Inflammatory macrophage treated with lipopolysaccharide for 1 hour (primary cell): ENCODE measurements at regions not wholly inside any gene's neighbourhood (a gene's known extent, or its start where the extent isn't known, plus 50 kb on each side); places are given as distances from the start of the nearest gene placed in this dataset.
A peak's percentile ranks its signal among the peaks of the same experiment; 100 is the strongest.
"Not testable (repeated sequence)": the region's sequence is repeated elsewhere in the genome, so short reads cannot be mapped to it uniquely, and the experiment has no call there.

Source experiments
- DNase-seq, 2 donors: peaks; one replicate each; pipeline ENCODE4 v3.0.0-alpha.2; 2020 to 2022

GRCh38 chr1:59186656-59187055 is 110.2 kb upstream of the FGGY start:
- DNase-seq, result peak in 1 of 2 donors; percentile 49

DNA sequence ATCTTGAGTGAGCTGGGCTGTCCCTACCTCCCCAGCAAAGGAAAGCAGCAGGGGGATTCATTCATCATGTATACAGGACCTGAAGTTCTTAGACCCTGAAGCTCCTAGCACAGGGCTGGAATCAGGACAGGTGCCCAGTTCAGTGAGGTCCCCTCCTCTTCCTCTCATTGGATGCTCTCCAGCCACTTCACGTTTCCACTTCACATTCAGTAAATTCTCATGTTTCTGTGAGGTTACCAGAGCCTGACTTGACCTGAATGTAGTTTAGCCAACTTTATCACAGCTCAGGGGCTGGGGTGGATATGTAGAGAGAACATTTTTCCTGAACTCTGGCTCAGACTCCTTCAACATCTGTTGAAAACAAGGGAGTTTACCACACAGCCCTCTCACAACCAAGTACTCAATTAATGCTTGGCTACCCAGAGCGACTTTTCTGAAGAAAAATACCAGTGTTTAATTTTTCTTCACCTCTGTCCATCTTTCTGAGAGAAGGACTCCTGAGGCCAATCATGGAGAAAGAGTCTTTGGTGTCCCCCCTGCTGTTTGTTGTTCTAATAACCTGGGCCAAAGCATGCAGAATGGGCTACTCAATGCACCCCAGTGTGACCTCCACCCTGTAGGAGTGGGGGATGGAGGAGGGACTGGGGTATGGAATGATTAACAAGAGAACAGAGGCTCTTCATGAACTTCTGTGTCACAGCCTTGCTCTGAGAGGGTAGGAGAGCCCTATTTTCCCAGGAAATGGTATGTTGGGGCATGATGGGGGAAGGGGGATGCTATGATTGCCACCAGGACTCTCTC is 108.3 kb upstream of the FGGY start:
- no peak for DNase-seq

- no peak for DNase-seq
Observed at GRCh38 chr1:59193443-59194093, 103.3 kb upstream of the FGGY start.

DNA sequence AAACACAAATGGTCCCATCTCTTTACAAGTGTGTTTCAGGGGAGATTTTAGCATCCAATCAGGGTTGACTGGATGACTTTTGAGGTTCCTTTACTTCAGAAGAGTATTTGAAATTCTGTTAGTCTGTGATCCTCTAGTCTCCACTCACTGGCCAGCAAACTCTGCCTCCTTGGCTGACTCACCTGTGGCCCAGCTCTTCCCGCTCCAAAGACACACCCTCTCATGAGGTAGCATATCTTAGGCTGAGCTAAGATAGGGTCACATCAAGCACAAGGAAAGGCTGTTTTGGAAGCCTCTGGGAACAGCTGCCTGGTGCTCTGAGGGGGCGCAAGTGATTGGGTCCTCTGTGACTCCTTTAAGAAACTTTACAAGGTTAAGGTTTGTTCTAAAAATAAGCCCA is 102.3 kb upstream of the FGGY start:
- no peak for DNase-seq

DNA sequence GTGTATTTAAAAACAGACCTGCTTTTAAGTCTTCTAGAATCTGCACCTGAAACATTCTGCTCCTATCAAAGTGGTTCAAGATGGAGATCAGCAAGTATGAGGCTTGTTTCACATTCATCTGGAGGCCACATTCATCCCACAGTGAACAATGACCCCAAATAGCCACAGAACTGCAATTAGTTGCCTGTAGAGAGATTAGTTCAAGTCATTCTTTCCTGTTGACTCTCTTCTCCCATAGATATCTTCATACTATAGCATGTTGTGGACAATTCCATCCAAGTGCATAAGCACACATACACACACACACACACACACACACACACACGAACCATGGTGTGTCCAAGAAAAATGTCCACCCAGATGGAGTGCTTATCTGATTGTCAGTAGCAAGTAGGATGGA is 101.7 kb upstream of the FGGY start:
- DNase-seq, result no peak

DNA sequence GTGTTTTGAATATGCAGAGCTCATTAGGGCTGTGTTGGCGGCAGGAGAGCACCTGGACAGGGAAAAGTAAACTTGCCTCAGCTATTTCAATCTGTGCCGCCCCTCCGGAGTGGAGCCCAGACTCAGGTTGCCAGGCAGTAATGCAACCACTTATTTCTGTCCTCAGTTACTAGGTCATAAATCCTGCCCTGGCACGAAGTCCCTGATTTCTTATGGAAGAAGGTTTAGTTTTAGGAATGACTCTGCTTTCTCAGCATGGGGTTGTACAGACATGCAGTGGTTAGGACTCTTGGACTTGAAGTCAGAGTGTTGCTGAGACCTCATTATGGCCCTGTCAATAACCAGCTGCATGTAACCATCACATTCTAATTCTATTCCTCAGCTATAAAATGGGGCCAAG is 98.3 kb upstream of the FGGY start:
- no peak for DNase-seq

- DNase-seq, result no peak
Observed at GRCh38 chr1:59199147-59199546, 97.7 kb upstream of the FGGY start.

- no peak for DNase-seq
Observed at GRCh38 chr1:59199719-59200376, 97.0 kb upstream of the FGGY start.

DNA sequence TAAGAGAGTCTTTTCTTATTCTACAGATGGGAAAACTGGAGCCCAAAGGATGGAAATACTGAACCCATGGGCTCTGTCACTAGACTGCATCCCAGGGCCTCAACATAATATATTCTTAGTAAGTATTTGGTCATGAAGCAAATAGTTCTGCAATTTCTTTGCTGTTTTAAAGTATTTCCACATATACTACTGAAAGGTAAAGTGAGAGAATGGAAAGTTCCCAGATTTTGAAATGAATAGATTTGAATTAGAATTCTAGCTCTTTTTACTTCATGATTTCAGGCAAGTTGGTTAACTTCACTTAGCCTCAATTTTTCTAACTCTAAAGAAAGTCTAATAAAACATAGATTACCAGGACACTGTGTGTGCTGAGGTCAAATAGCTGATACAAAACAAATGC is 95.6 kb upstream of the FGGY start:
- DNase-seq, result peak; percentile 68 to 81

GRCh38 chr1:59202455-59202854 is 94.4 kb upstream of the FGGY start:
- DNase-seq, result no peak

GRCh38 chr1:59204001-59204400 is 92.9 kb upstream of the FGGY start:
- DNase-seq, result peak; percentile 30 to 65

DNA sequence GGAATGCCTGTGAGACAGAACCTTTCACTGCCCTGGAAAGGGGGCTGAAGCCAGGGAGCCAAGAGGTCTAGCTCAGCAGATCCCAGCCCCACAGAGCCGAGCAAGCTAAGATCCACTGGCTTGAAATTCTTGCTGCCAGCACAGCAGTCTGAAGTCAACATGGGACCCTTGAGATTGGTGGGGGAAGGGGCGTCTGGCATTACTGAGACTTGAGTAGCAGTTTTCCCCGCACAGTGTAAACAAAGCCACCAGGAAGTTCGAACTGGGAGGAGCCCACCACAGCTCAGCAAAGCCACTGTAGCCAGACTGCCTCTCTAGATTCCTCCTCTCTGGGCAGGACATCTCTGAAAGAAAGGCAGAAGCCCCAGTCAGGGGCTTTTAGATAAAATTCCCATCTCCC is 90.3 kb upstream of the FGGY start:
- DNase-seq, result not testable (repeated sequence)

- not testable (repeated sequence) for DNase-seq
Observed at GRCh38 chr1:59210430-59210829, 86.5 kb upstream of the FGGY start.

DNA sequence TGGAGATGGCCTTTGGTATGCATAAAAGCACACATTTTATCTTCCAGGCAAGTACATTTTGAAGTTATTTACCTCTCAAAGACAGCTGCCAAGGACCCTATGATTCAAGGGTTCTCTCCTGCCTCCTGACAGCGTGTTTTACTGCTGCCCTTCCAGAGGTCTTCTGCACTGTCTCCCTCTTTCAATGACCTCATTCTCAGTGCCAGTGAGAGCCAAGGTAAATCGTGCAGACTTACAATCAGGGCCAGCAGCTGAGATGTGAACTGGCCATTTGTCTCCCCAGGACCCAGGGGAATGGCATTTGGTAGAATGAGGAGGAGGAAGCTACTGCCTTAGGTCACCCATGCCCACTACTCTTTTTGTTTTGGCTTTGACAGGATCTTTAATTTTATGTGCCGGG is 84.2 kb upstream of the FGGY start:
- DNase-seq, result no peak

DNA sequence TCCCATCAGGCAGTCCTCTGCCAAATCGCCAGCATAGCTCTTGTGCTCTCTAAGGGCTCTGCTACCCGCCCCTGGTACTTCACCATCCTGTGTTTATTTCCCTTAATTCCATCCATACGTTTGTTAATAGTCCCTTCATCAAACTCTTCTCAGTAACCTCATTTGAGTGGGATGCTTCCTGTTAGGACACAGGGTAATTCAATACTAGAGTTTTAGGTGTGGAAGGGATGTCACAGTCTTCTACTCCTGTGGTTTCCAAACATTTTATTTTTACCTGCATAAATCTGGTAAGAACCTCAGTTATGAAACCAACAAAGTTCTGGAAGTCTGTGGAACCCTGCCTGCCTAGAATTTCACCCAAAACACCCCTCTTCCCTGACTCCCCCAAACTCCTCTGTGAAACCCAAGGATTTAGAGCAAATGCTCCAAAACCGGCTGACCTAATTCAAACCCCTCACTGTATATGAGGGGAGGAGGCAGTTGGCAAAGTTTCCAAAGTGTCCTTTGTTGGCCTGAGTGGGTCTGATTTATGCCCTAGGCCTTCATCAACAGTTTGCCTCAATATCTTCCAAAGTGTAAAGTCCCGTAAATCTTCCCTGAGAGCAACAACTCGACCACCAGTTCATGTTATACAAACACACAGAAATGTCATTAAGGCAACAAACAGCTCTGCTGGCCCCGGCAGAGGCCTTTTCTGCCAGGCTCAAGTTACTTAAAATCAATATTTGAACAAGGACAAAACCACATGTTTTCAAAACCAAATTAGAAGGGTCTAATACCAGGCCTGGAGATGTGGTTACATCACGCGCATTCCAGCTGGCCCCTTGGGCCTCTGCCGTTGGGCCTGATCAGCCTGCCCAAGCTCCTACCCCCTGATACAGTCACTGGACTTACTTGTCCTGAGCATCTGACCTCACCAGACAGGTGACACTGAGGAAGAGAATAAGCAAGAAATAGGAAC is 82.4 kb upstream of the FGGY start:
- no peak for DNase-seq

- DNase-seq, result no peak
Observed at GRCh38 chr1:59215766-59216291, 81.1 kb upstream of the FGGY start.

- not testable (repeated sequence) for DNase-seq
Observed at GRCh38 chr1:59217439-59217838, 79.5 kb upstream of the FGGY start.

GRCh38 chr1:59218521-59219236 is 78.2 kb upstream of the FGGY start:
- no peak for DNase-seq

DNA sequence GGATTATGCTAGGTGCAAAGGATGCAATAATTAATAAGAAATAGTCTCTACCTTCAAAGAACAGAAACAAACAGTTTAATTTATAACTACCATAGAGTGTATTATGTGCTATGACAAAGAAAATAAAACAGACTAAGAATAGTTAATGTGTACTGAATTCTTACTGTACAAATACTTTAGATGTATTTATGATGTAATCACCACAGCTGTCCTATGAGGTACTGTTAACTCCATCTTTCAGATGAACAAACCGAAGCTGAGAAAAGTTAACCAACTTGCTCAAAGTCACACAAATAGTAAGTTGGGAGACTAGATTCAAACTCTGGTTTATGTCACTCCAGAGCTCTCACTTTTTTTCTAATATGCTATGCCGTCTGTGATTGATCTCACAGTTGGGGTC is 77.0 kb upstream of the FGGY start:
- no peak for DNase-seq

- DNase-seq, result no peak
Observed at GRCh38 chr1:59220356-59220755, 76.5 kb upstream of the FGGY start.

DNA sequence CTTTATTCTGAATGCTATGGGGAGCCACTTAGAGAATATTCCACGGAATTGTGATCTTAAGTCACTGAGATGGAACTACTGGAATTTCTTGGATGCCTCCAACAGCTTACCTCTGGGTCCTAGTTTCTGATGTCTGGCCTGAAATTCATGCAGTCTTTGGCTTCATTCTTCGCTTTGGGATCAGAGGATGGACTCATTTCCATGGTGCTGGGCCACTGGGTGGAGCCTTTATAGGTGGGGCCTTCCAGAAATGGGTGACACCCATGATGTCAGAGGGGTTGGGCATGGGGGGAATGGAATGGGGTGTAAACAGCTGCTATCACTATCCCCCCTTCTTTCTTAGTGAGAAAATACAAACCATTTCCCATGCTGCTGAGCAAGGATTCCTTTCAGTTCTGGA is 73.7 kb upstream of the FGGY start:
- no peak for DNase-seq
